Endothelial cell of umbilical vein (primary cell): ENCODE measurements at regions not wholly inside any gene's neighbourhood (a gene's known extent, or its start where the extent isn't known, plus 50 kb on each side); places are given as distances from the start of the nearest gene placed in this dataset.

Source experiments
- BruUV-seq: library from RNA; stranded (reverse); fragments of 400-500 nt; replicated peaks from 2 replicates; lab custom pipeline; 2021; lab: Mats Ljungman, UMichigan
- CTCF ChIA-PET: fragments of 300-600, 350-600 bp; sonication (Branson Sonifier 250); formaldehyde crosslinking; loops from one replicate; lab custom pipeline; 2021; ENCODE audit warnings: antibody characterized with exemption, inconsistent platforms; lab: Charles Lee
- POLR2A ChIA-PET: fragments of 300-600, 350-600 bp; sonication (Branson Sonifier 250); formaldehyde crosslinking; loops from one replicate; lab custom pipeline; 2021; ENCODE audit warnings: antibody characterized with exemption, inconsistent platforms; lab: Charles Lee
- DNase-seq: peaks from one replicate; pipeline ENCODE4 v3.0.0-alpha.2; 2011; ENCODE audit warnings: low read depth, low spot score
- FAIRE-seq: peaks from 2 replicates; lab custom pipeline; 2011; peaks lifted over from hg19 to GRCh38; lab: Jason Lieb, UNC
- H2AFZ ChIP-seq: 2 replicates; pipeline ENCODE4 v1.6.0; 2012; ENCODE audit warnings: low read depth, low read length, control low read depth, inconsistent platforms
- H3K27ac ChIP-seq: 2 replicates; pipeline ENCODE4 v1.5.1; 2011; ENCODE audit warnings: low read depth, mild to moderate bottlenecking, control low read depth, low read length, moderate library complexity; ENCODE audit not compliant: insufficient read depth
- H3K27me3 ChIP-seq, 2 experiments: 2 replicates each; pipeline versions ENCODE4 v1.6.0 to v1.6.1; 2011; ENCODE audit warnings: low read length in 2 of 2, mixed read lengths in 1 of 2; ENCODE audit not compliant: control insufficient read depth in 2 of 2, insufficient read depth in 2 of 2
- H3K36me3 ChIP-seq, 2 experiments: 2 replicates in 1 of 2; 3 replicates in 1 of 2; pipeline ENCODE4 v1.5.1; 2011; ENCODE audit warnings: low read length in 2 of 2, mild to moderate bottlenecking in 1 of 2, moderate library complexity in 1 of 2; ENCODE audit not compliant: control insufficient read depth in 2 of 2, insufficient read depth in 2 of 2; ENCODE audit errors: extremely low read depth in 1 of 2
- H3K4me1 ChIP-seq: 3 replicates; pipeline ENCODE4 v1.5.1; 2011; ENCODE audit warnings: mild to moderate bottlenecking, low read length; ENCODE audit not compliant: control insufficient read depth, insufficient read depth; ENCODE audit errors: extremely low read depth
- H3K4me2 ChIP-seq: 2 replicates; pipeline ENCODE4 v1.6.1; 2011; ENCODE audit warnings: low read length, control low read depth, mixed read lengths; ENCODE audit not compliant: insufficient read depth
- H3K4me3 ChIP-seq, 3 experiments: fragments of 200-600 bp in 1 of 3; sonication (generic), shearing (Covaris generic) in 1 of 3; replicated peaks in 1 of 3; 2 replicates each; pipeline ENCODE4 v1.5.1; 2011 to 2016; ENCODE audit warnings: control low read depth in 3 of 3, low read length in 3 of 3, mild to moderate bottlenecking in 2 of 3, inconsistent platforms in 1 of 3, low read depth in 1 of 3, moderate library complexity in 1 of 3; ENCODE audit not compliant: insufficient read depth in 1 of 3
- H3K79me2 ChIP-seq: 2 replicates; pipeline ENCODE4 v1.6.0; 2012; ENCODE audit warnings: low read length, inconsistent platforms; ENCODE audit not compliant: control insufficient read depth, insufficient read depth
- H3K9ac ChIP-seq: replicated peaks from 2 replicates; pipeline ENCODE3; 2011; ENCODE audit warnings: low read length, control low read depth; ENCODE audit not compliant: insufficient read depth; ENCODE audit errors: extremely low read depth
- H3K9me1 ChIP-seq: replicated peaks from 3 replicates; pipeline ENCODE4 v1.6.0; 2011; ENCODE audit warnings: mild to moderate bottlenecking, low read length; ENCODE audit not compliant: control insufficient read depth, insufficient read depth; ENCODE audit errors: extremely low read depth
- H3K9me3 ChIP-seq: replicated peaks from 2 replicates; pipeline ENCODE4 v1.5.1; 2012; ENCODE audit warnings: low read length, inconsistent platforms; ENCODE audit not compliant: control insufficient read depth, insufficient read depth
- H4K20me1 ChIP-seq: replicated peaks from 2 replicates; pipeline ENCODE3; 2011; ENCODE audit warnings: mild to moderate bottlenecking, low read length; ENCODE audit not compliant: control insufficient read depth, insufficient read depth; ENCODE audit errors: extremely low read depth
- CTCF ChIP-seq, 2 donors: IDR thresholded peaks; 1 replicate in 1 of 2; 2 replicates in 1 of 2; pipeline ENCODE4 v1.5.1; 2011; ENCODE audit warnings: low read length in 2 of 2, mild to moderate bottlenecking in 2 of 2, moderate library complexity in 2 of 2, control low read depth in 1 of 2, inconsistent platforms in 1 of 2, low read depth in 1 of 2; ENCODE audit not compliant: insufficient read depth in 1 of 2; ENCODE audit errors: extremely low read depth in 1 of 2
- EZH2 ChIP-seq: IDR thresholded peaks from 2 replicates; pipeline ENCODE4 v1.6.1; 2012; ENCODE audit warnings: borderline replicate concordance, low read depth, mild to moderate bottlenecking, moderate library complexity, low read length, inconsistent platforms; ENCODE audit not compliant: severe bottlenecking
- FOS ChIP-seq: IDR thresholded peaks from 2 replicates; pipeline ENCODE4 v1.6.1; 2011; ENCODE audit warnings: mild to moderate bottlenecking, low read length, moderate library complexity, borderline replicate concordance; ENCODE audit not compliant: insufficient read depth
- GATA2 ChIP-seq: IDR thresholded peaks from 2 replicates; pipeline ENCODE4 v1.7.0; 2011; ENCODE audit warnings: low read depth, mild to moderate bottlenecking, moderate library complexity, mixed read lengths, low read length; ENCODE audit not compliant: insufficient read length, insufficient read depth
- JUN ChIP-seq: IDR thresholded peaks from 2 replicates; pipeline ENCODE4 v1.6.1; 2011; ENCODE audit warnings: borderline replicate concordance, low read depth; ENCODE audit not compliant: insufficient read length, insufficient read depth
- MAX ChIP-seq: IDR thresholded peaks from 2 replicates; pipeline ENCODE4 v1.6.1; 2011; ENCODE audit not compliant: insufficient read depth, insufficient read length
- MYC ChIP-seq: IDR thresholded peaks from one replicate; pipeline ENCODE4 v1.6.1; 2011; ENCODE audit warnings: mild to moderate bottlenecking, low read depth, low read length
- POLR2A ChIP-seq: IDR thresholded peaks from 2 replicates; pipeline ENCODE4 v1.6.1; 2012; ENCODE audit warnings: low read depth, mild to moderate bottlenecking, control low read depth, low read length
- POLR2AphosphoS5 ChIP-seq: IDR thresholded peaks from 2 replicates; pipeline ENCODE4 v1.6.1; 2012; ENCODE audit warnings: low read depth, mild to moderate bottlenecking, control low read depth, low read length, moderate library complexity; ENCODE audit not compliant: insufficient read depth
- dilution Hi-C: fragments of 300-500 bp; cut with MboI; formaldehyde crosslinking; loops from one replicate; pipeline ENCODE4 v1.15.0; 2019; ENCODE audit warnings: low sequenced_read_pairs; ENCODE audit not compliant: extremely low pct_ligation_motif_present
- intact Hi-C: fragments of 100-400 bp; cut with micrococcal nuclease; formaldehyde crosslinking; loops from one replicate; pipeline ENCODE4 v1.10.0; 2022

- Histone ChIP-seq H3K27ac (no peak overlapping the region), H3K4me3 (no peak overlapping the region), H3K9me3 (peaks cover 1% of the 10 kb centered on the region), H3K4me1 (no peaks in the 10 kb centered on the region), H3K79me2 (no peaks in the 10 kb centered on the region), H2AFZ (no peak overlapping the region), H3K4me2 (no peak overlapping the region), H3K9me1 (no peaks in the 10 kb centered on the region), H3K27me3 (no peaks in the 10 kb centered on the region), H3K9ac (no peak overlapping the region), H4K20me1 (no peaks in the 10 kb centered on the region), H3K36me3 (no peaks in the 10 kb centered on the region)
- FAIRE-seq (no peak), DNase-seq (no peak)
- POLR2A ChIA-PET: no interaction called here
- dilution Hi-C loops (no loop called here), intact Hi-C loops (no loop called here)
- BruUV-seq: no TSS peak
- TF ChIP-seq MYC (no peak), CTCF (IDR thresholded peaks at IDR 0.05; ENCODE audit: extremely low read depth in 1 of 2, insufficient read depth in 1 of 2, low read depth in 1 of 2, low read length in 2 of 2) (no peak), MAX (no peak), POLR2AphosphoS5 (no peak), FOS (no peak), POLR2A (no peak), JUN (no peak), EZH2 (no peak), GATA2 (no peak)
- CTCF ChIA-PET: no interaction called here
Observed at GRCh38 chr7:68203251-68203650, 1206.6 kb downstream of the TYW1 start.
